Posterior vena cava (tissue), 2 donors: ENCODE measurements at regions not wholly inside any gene's neighbourhood (a gene's known extent, or its start where the extent isn't known, plus 50 kb on each side); places are given as distances from the start of the nearest gene placed in this dataset.
"Not testable (repeated sequence)": the region's sequence is repeated elsewhere in the genome, so short reads cannot be mapped to it uniquely, and the experiment has no call there.

Source experiments
- DNase-seq: peaks from one replicate; pipeline ENCODE4 v3.0.0-alpha.2; 2020; ENCODE audit warnings: low spot score
- intact Hi-C, 2 donors: fragments of 100-400 bp; cut with DNase I; formaldehyde crosslinking; loops; one replicate each; pipeline versions ENCODE4 v1.14.1 to v1.14.2; 2022 to 2023
- donor health status: DM: yes; HTN: yes; CAD: no.
- donor health status: DM: yes; HTN: yes; CAD: no.

GRCh38 chr6:8904754-8905153, 469.4 kb upstream of the SLC35B3 start:
- intact Hi-C loops = loop anchor here in 1 of 2 donors (1.0 kb wide), 1 partner anchor 25 kb away; no protein-coding TSS in a partner anchor
- DNase-seq = no peak

GRCh38 chr6:8900056-8900455, 464.7 kb upstream of the SLC35B3 start:
- intact Hi-C loops = no loop called here
- no peak for DNase-seq

- intact Hi-C loops = no loop called here
- no peak for DNase-seq
Measured at GRCh38 chr6:8889514-8889913, 454.2 kb upstream of the SLC35B3 start.

- intact Hi-C loops = no loop called here
- DNase-seq = no peak
Measured at GRCh38 chr6:8888468-8888867, 453.1 kb upstream of the SLC35B3 start.

- no peak for DNase-seq
- intact Hi-C loops = no loop called here
Measured at GRCh38 chr6:8881663-8882062, 446.3 kb upstream of the SLC35B3 start.

GRCh38 chr6:8879334-8879733, 444.0 kb upstream of the SLC35B3 start:
- intact Hi-C loops = no loop called here
- DNase-seq = no peak

GRCh38 chr6:8875986-8876385, 440.6 kb upstream of the SLC35B3 start:
- no peak for DNase-seq
- intact Hi-C loops = no loop called here

GRCh38 chr6:8872589-8872988, 437.2 kb upstream of the SLC35B3 start:
- DNase-seq = no peak
- intact Hi-C loops = no loop called here

GRCh38 chr6:8865451-8865850, 430.1 kb upstream of the SLC35B3 start:
- intact Hi-C loops = no loop called here
- DNase-seq = no peak

- no peak for DNase-seq
- intact Hi-C loops = no loop called here
Measured at GRCh38 chr6:8860671-8861070, 425.3 kb upstream of the SLC35B3 start.

GRCh38 chr6:8859501-8859900, 424.2 kb upstream of the SLC35B3 start:
- DNase-seq = no peak
- intact Hi-C loops = no loop called here

- intact Hi-C loops = no loop called here
- DNase-seq = no peak
Measured at GRCh38 chr6:8858854-8859331, 423.5 kb upstream of the SLC35B3 start.

GRCh38 chr6:8857160-8857559, 421.8 kb upstream of the SLC35B3 start:
- intact Hi-C loops = no loop called here
- DNase-seq = no peak

GRCh38 chr6:8855411-8855810, 420.1 kb upstream of the SLC35B3 start:
- DNase-seq = no peak
- intact Hi-C loops = no loop called here

GRCh38 chr6:8852332-8852731, 417.0 kb upstream of the SLC35B3 start:
- DNase-seq = no peak
- intact Hi-C loops = no loop called here

GRCh38 chr6:8846680-8847079, 411.3 kb upstream of the SLC35B3 start:
- intact Hi-C loops, DNase-seq: not testable (repeated sequence)

GRCh38 chr6:8845690-8846089, 410.3 kb upstream of the SLC35B3 start:
- intact Hi-C loops = no loop called here
- DNase-seq = no peak

- no peak for DNase-seq
- intact Hi-C loops = no loop called here
Measured at GRCh38 chr6:8844968-8845367, 409.6 kb upstream of the SLC35B3 start.

GRCh38 chr6:8839626-8840025, 404.3 kb upstream of the SLC35B3 start:
- intact Hi-C loops = no loop called here
- DNase-seq = no peak

- intact Hi-C loops = no loop called here
- no peak for DNase-seq
Measured at GRCh38 chr6:8837343-8837742, 402.0 kb upstream of the SLC35B3 start.

GRCh38 chr6:8832695-8833094, 397.4 kb upstream of the SLC35B3 start:
- intact Hi-C loops, DNase-seq: not testable (repeated sequence)
